Endothelial cell of umbilical vein (primary cell): ENCODE measurements at regions not wholly inside any gene's neighbourhood (a gene's known extent, or its start where the extent isn't known, plus 50 kb on each side); places are given as distances from the start of the nearest gene placed in this dataset.

ENCODE experiments used
- BruUV-seq: library from RNA; stranded (reverse); fragments of 400-500 nt; replicated peaks from 2 replicates; lab custom pipeline; 2021; lab: Mats Ljungman, UMichigan
- CTCF ChIA-PET: fragments of 300-600, 350-600 bp; sonication (Branson Sonifier 250); formaldehyde crosslinking; loops from one replicate; lab custom pipeline; 2021; ENCODE audit warnings: antibody characterized with exemption, inconsistent platforms; lab: Charles Lee
- POLR2A ChIA-PET: fragments of 300-600, 350-600 bp; sonication (Branson Sonifier 250); formaldehyde crosslinking; loops from one replicate; lab custom pipeline; 2021; ENCODE audit warnings: antibody characterized with exemption, inconsistent platforms; lab: Charles Lee
- DNase-seq: peaks from one replicate; pipeline ENCODE4 v3.0.0-alpha.2; 2011; ENCODE audit warnings: low read depth, low spot score
- FAIRE-seq: peaks from 2 replicates; lab custom pipeline; 2011; peaks lifted over from hg19 to GRCh38; lab: Jason Lieb, UNC
- H2AFZ ChIP-seq: 2 replicates; pipeline ENCODE4 v1.6.0; 2012; ENCODE audit warnings: low read depth, low read length, control low read depth, inconsistent platforms
- H3K27ac ChIP-seq: 2 replicates; pipeline ENCODE4 v1.5.1; 2011; ENCODE audit warnings: low read depth, mild to moderate bottlenecking, control low read depth, low read length, moderate library complexity; ENCODE audit not compliant: insufficient read depth
- H3K27me3 ChIP-seq, 2 experiments: 2 replicates each; pipeline versions ENCODE4 v1.6.0 to v1.6.1; 2011; ENCODE audit warnings: low read length in 2 of 2, mixed read lengths in 1 of 2; ENCODE audit not compliant: control insufficient read depth in 2 of 2, insufficient read depth in 2 of 2
- H3K36me3 ChIP-seq, 2 experiments: 2 replicates in 1 of 2; 3 replicates in 1 of 2; pipeline ENCODE4 v1.5.1; 2011; ENCODE audit warnings: low read length in 2 of 2, mild to moderate bottlenecking in 1 of 2, moderate library complexity in 1 of 2; ENCODE audit not compliant: control insufficient read depth in 2 of 2, insufficient read depth in 2 of 2; ENCODE audit errors: extremely low read depth in 1 of 2
- H3K4me1 ChIP-seq: 3 replicates; pipeline ENCODE4 v1.5.1; 2011; ENCODE audit warnings: mild to moderate bottlenecking, low read length; ENCODE audit not compliant: control insufficient read depth, insufficient read depth; ENCODE audit errors: extremely low read depth
- H3K4me2 ChIP-seq: 2 replicates; pipeline ENCODE4 v1.6.1; 2011; ENCODE audit warnings: low read length, control low read depth, mixed read lengths; ENCODE audit not compliant: insufficient read depth
- H3K4me3 ChIP-seq, 3 experiments: fragments of 200-600 bp in 1 of 3; sonication (generic), shearing (Covaris generic) in 1 of 3; replicated peaks in 1 of 3; 2 replicates each; pipeline ENCODE4 v1.5.1; 2011 to 2016; ENCODE audit warnings: control low read depth in 3 of 3, low read length in 3 of 3, mild to moderate bottlenecking in 2 of 3, inconsistent platforms in 1 of 3, low read depth in 1 of 3, moderate library complexity in 1 of 3; ENCODE audit not compliant: insufficient read depth in 1 of 3
- H3K79me2 ChIP-seq: 2 replicates; pipeline ENCODE4 v1.6.0; 2012; ENCODE audit warnings: low read length, inconsistent platforms; ENCODE audit not compliant: control insufficient read depth, insufficient read depth
- H3K9ac ChIP-seq: replicated peaks from 2 replicates; pipeline ENCODE3; 2011; ENCODE audit warnings: low read length, control low read depth; ENCODE audit not compliant: insufficient read depth; ENCODE audit errors: extremely low read depth
- H3K9me1 ChIP-seq: replicated peaks from 3 replicates; pipeline ENCODE4 v1.6.0; 2011; ENCODE audit warnings: mild to moderate bottlenecking, low read length; ENCODE audit not compliant: control insufficient read depth, insufficient read depth; ENCODE audit errors: extremely low read depth
- H3K9me3 ChIP-seq: replicated peaks from 2 replicates; pipeline ENCODE4 v1.5.1; 2012; ENCODE audit warnings: low read length, inconsistent platforms; ENCODE audit not compliant: control insufficient read depth, insufficient read depth
- H4K20me1 ChIP-seq: replicated peaks from 2 replicates; pipeline ENCODE3; 2011; ENCODE audit warnings: mild to moderate bottlenecking, low read length; ENCODE audit not compliant: control insufficient read depth, insufficient read depth; ENCODE audit errors: extremely low read depth
- CTCF ChIP-seq, 2 donors: IDR thresholded peaks; 1 replicate in 1 of 2; 2 replicates in 1 of 2; pipeline ENCODE4 v1.5.1; 2011; ENCODE audit warnings: low read length in 2 of 2, mild to moderate bottlenecking in 2 of 2, moderate library complexity in 2 of 2, control low read depth in 1 of 2, inconsistent platforms in 1 of 2, low read depth in 1 of 2; ENCODE audit not compliant: insufficient read depth in 1 of 2; ENCODE audit errors: extremely low read depth in 1 of 2
- EZH2 ChIP-seq: IDR thresholded peaks from 2 replicates; pipeline ENCODE4 v1.6.1; 2012; ENCODE audit warnings: borderline replicate concordance, low read depth, mild to moderate bottlenecking, moderate library complexity, low read length, inconsistent platforms; ENCODE audit not compliant: severe bottlenecking
- FOS ChIP-seq: IDR thresholded peaks from 2 replicates; pipeline ENCODE4 v1.6.1; 2011; ENCODE audit warnings: mild to moderate bottlenecking, low read length, moderate library complexity, borderline replicate concordance; ENCODE audit not compliant: insufficient read depth
- GATA2 ChIP-seq: IDR thresholded peaks from 2 replicates; pipeline ENCODE4 v1.7.0; 2011; ENCODE audit warnings: low read depth, mild to moderate bottlenecking, moderate library complexity, mixed read lengths, low read length; ENCODE audit not compliant: insufficient read length, insufficient read depth
- JUN ChIP-seq: IDR thresholded peaks from 2 replicates; pipeline ENCODE4 v1.6.1; 2011; ENCODE audit warnings: borderline replicate concordance, low read depth; ENCODE audit not compliant: insufficient read length, insufficient read depth
- MAX ChIP-seq: IDR thresholded peaks from 2 replicates; pipeline ENCODE4 v1.6.1; 2011; ENCODE audit not compliant: insufficient read depth, insufficient read length
- MYC ChIP-seq: IDR thresholded peaks from one replicate; pipeline ENCODE4 v1.6.1; 2011; ENCODE audit warnings: mild to moderate bottlenecking, low read depth, low read length
- POLR2A ChIP-seq: IDR thresholded peaks from 2 replicates; pipeline ENCODE4 v1.6.1; 2012; ENCODE audit warnings: low read depth, mild to moderate bottlenecking, control low read depth, low read length
- POLR2AphosphoS5 ChIP-seq: IDR thresholded peaks from 2 replicates; pipeline ENCODE4 v1.6.1; 2012; ENCODE audit warnings: low read depth, mild to moderate bottlenecking, control low read depth, low read length, moderate library complexity; ENCODE audit not compliant: insufficient read depth
- dilution Hi-C: fragments of 300-500 bp; cut with MboI; formaldehyde crosslinking; loops from one replicate; pipeline ENCODE4 v1.15.0; 2019; ENCODE audit warnings: low sequenced_read_pairs; ENCODE audit not compliant: extremely low pct_ligation_motif_present
- intact Hi-C: fragments of 100-400 bp; cut with micrococcal nuclease; formaldehyde crosslinking; loops from one replicate; pipeline ENCODE4 v1.10.0; 2022

GRCh38 chr5:82984786-82985735 is 92.1 kb downstream of the TMEM167A start:
- CTCF ChIA-PET, result no interaction called here
- Histone ChIP-seq H3K79me2 (no peaks in the 10 kb centered on the region), H3K9ac (no peak overlapping the region), H3K4me1 (no peaks in the 10 kb centered on the region), H4K20me1 (no peaks in the 10 kb centered on the region), H3K9me3 (no peaks in the 10 kb centered on the region), H3K27me3 (peaks cover 2 to 6% of the 10 kb centered on the region in 2 experiments), H2AFZ (no peak overlapping the region), H3K4me3 (no peak overlapping the region), H3K36me3 (no peaks in the 10 kb centered on the region), H3K9me1 (no peaks in the 10 kb centered on the region), H3K4me2 (no peak overlapping the region), H3K27ac (no peak overlapping the region)
- BruUV-seq, result no TSS peak
- FAIRE-seq (no peak), DNase-seq (no peak)
- dilution Hi-C loops (no loop called here), intact Hi-C loops (no loop called here)
- POLR2A ChIA-PET, result no interaction called here
- no peak for TF ChIP-seq EZH2
- TF ChIP-seq POLR2A, result no peak
- TF ChIP-seq MAX, result no peak
- TF ChIP-seq MYC, result no peak
- TF ChIP-seq JUN, result no peak
- no peak for TF ChIP-seq GATA2
- no peak for TF ChIP-seq POLR2AphosphoS5
- no peak for TF ChIP-seq FOS
- TF ChIP-seq CTCF (IDR thresholded peaks at IDR 0.05; ENCODE audit: extremely low read depth in 1 of 2, insufficient read depth in 1 of 2, low read depth in 1 of 2, low read length in 2 of 2), result no peak
